Uterus (tissue), 2 donors: ENCODE measurements at regions not wholly inside any gene's neighbourhood (a gene's known extent, or its start where the extent isn't known, plus 50 kb on each side); places are given as distances from the start of the nearest gene placed in this dataset.

Experiments used
- POLR2A ChIP-seq, 2 donors: fragments of 450-650 bp; IDR thresholded peaks; one replicate each; pipeline ENCODE4 v1.6.1; 2016; ENCODE audit warnings: antibody characterized with exemption in 2 of 2, mild to moderate bottlenecking in 1 of 2, moderate library complexity in 1 of 2
- TF ChIP-seq, protein P1 (sequence below), 4 experiments: fragments of 200-600 bp in 2 of 4; fragments of 450-650 bp in 2 of 4; sonication (generic) in 2 of 4; IDR thresholded peaks; one replicate each; pipeline ENCODE4 v1.5.1; 2016 to 2019; ENCODE audit warnings: antibody characterized with exemption in 4 of 4, mild to moderate bottlenecking in 2 of 4, moderate library complexity in 1 of 4

DNA sequence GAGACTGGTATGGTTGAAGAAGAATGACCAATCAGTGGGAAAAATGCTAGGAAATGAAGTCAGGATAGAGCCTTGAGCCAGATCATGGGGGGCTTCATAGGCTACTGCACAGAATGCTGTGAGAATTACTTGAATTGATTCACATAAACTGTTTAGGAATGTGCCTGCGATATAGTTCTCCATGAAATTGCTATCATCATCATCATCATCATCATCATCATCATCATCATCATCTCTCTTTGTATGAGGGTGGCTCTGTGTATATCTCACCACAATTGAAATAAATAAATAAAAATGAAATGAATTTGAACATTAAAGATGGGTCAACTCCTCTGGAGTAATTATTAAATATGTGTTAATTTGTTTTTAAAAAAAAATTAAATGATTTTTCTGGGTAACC is 148.6 kb upstream of the LEF1 start:
- TF ChIP-seq, protein P1, sequence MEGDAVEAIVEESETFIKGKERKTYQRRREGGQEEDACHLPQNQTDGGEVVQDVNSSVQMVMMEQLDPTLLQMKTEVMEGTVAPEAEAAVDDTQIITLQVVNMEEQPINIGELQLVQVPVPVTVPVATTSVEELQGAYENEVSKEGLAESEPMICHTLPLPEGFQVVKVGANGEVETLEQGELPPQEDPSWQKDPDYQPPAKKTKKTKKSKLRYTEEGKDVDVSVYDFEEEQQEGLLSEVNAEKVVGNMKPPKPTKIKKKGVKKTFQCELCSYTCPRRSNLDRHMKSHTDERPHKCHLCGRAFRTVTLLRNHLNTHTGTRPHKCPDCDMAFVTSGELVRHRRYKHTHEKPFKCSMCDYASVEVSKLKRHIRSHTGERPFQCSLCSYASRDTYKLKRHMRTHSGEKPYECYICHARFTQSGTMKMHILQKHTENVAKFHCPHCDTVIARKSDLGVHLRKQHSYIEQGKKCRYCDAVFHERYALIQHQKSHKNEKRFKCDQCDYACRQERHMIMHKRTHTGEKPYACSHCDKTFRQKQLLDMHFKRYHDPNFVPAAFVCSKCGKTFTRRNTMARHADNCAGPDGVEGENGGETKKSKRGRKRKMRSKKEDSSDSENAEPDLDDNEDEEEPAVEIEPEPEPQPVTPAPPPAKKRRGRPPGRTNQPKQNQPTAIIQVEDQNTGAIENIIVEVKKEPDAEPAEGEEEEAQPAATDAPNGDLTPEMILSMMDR (IDR thresholded peaks at IDR 0.05): no peak
- no peak for TF ChIP-seq POLR2A (IDR thresholded peaks at IDR 0.05)
